Smooth muscle cell (in vitro differentiated cells): ENCODE measurements at regions not wholly inside any gene's neighbourhood (a gene's known extent, or its start where the extent isn't known, plus 50 kb on each side); places are given as distances from the start of the nearest gene placed in this dataset.

ENCODE experiments used
- DNase-seq: peaks from one replicate; lab custom pipeline; 2025; ENCODE audit not compliant: unreplicated experiment; lab: John Stamatoyannopoulos, UW
- H2AFZ ChIP-seq: fragments of 200-600 bp; sonication (generic); 2 replicates; pipeline ENCODE4 v1.6.0; 2016; ENCODE audit warnings: antibody characterized with exemption, low read depth, mild to moderate bottlenecking
- H3F3A ChIP-seq: fragments of 200-600 bp; sonication (generic); 2 replicates; pipeline ENCODE4 v1.6.0; 2017; ENCODE audit warnings: antibody characterized with exemption, low read depth
- H3K27ac ChIP-seq: fragments of 200-600 bp; sonication (generic); 2 replicates; pipeline ENCODE4 v1.5.1; 2016; ENCODE audit warnings: low read depth, mild to moderate bottlenecking
- H3K27me3 ChIP-seq: fragments of 200-600 bp; sonication (generic); 2 replicates; pipeline ENCODE4 v1.6.1; 2016; ENCODE audit warnings: low read depth, mild to moderate bottlenecking
- H3K36me3 ChIP-seq: fragments of 200-600 bp; sonication (generic); 2 replicates; pipeline ENCODE4 v1.5.1; 2016; ENCODE audit warnings: low read depth
- H3K4me1 ChIP-seq: fragments of 200-600 bp; sonication (generic); 2 replicates; pipeline ENCODE4 v1.5.1; 2016; ENCODE audit warnings: low read depth
- H3K4me2 ChIP-seq: fragments of 200-600 bp; sonication (generic); 2 replicates; pipeline ENCODE4 v1.6.0; 2016; ENCODE audit warnings: mild to moderate bottlenecking
- H3K4me3 ChIP-seq: fragments of 200-600 bp; sonication (generic); 2 replicates; pipeline ENCODE4 v1.5.1; 2016; ENCODE audit warnings: mild to moderate bottlenecking
- H3K79me2 ChIP-seq: fragments of 200-600 bp; sonication (generic); 2 replicates; pipeline ENCODE4 v1.6.0; 2016; ENCODE audit warnings: low read depth, mild to moderate bottlenecking
- H3K9ac ChIP-seq: fragments of 200-600 bp; sonication (generic); 2 replicates; pipeline ENCODE4 v1.6.0; 2016; ENCODE audit warnings: low read depth
- H3K9me3 ChIP-seq: fragments of 200-600 bp; sonication (generic); replicated peaks from 2 replicates; pipeline ENCODE4 v1.5.1; 2016; ENCODE audit warnings: low read depth
- H4K20me1 ChIP-seq: fragments of 200-600 bp; sonication (generic); 2 replicates; pipeline ENCODE4 v1.6.0; 2016; ENCODE audit warnings: low read depth
- CTCF ChIP-seq: fragments of 200-600 bp; sonication (generic); IDR thresholded peaks from 2 replicates; pipeline ENCODE4 v1.5.1; 2017; ENCODE audit warnings: borderline replicate concordance, mild to moderate bottlenecking, antibody characterized with exemption; ENCODE audit not compliant: insufficient read depth, poor library complexity, severe bottlenecking
- WGBS: methylation state at CpG from one replicate; pipeline ENCODE4 v1.1.7; 2016; ENCODE audit warnings: low lambda C conversion rate; 5-methylcytosine and 5-hydroxymethylcytosine counted together

GRCh38 chr10:110378533-110379108 lies 73.9 kb upstream of the SMNDC1 start:
- Histone ChIP-seq H3K79me2 (no peaks in the 10 kb centered on the region), H4K20me1 (no peaks in the 10 kb centered on the region), H3K27me3 (no peaks in the 10 kb centered on the region), H3K9me3 (no peaks in the 10 kb centered on the region), H3K4me3 (no peak overlapping the region), H3K4me1 (no peaks in the 10 kb centered on the region), H3K36me3 (no peaks in the 10 kb centered on the region), H3K27ac (no peak overlapping the region), H3K9ac (no peak overlapping the region), H2AFZ (no peak overlapping the region), H3F3A (no peaks in the 10 kb centered on the region), H3K4me2 (no peak overlapping the region)
- no peak for DNase-seq
- no peak for TF ChIP-seq CTCF
- WGBS, result 70% methylated on average over 6 of the region's 6 CpGs

GRCh38 chr10:110379831-110380230 lies 75.1 kb upstream of the SMNDC1 start:
- Histone ChIP-seq H3K79me2 (no peaks in the 10 kb centered on the region), H3K27me3 (no peaks in the 10 kb centered on the region), H2AFZ (no peak overlapping the region), H3K9me3 (no peaks in the 10 kb centered on the region), H3K4me2 (no peak overlapping the region), H3K4me3 (no peak overlapping the region), H3K27ac (no peak overlapping the region), H3K4me1 (no peaks in the 10 kb centered on the region), H4K20me1 (no peaks in the 10 kb centered on the region), H3F3A (no peaks in the 10 kb centered on the region), H3K9ac (no peak overlapping the region), H3K36me3 (no peaks in the 10 kb centered on the region)
- 74% methylated on average over 2 of the region's 2 CpGs for WGBS
- no peak for DNase-seq
- TF ChIP-seq CTCF, result no peak

- Histone ChIP-seq H4K20me1 (no peaks in the 10 kb centered on the region), H2AFZ (no peak overlapping the region), H3K79me2 (no peaks in the 10 kb centered on the region), H3K27me3 (no peaks in the 10 kb centered on the region), H3F3A (no peaks in the 10 kb centered on the region), H3K4me1 (no peaks in the 10 kb centered on the region), H3K9me3 (no peaks in the 10 kb centered on the region), H3K4me2 (no peak overlapping the region), H3K4me3 (no peak overlapping the region), H3K27ac (no peak overlapping the region), H3K9ac (no peak overlapping the region), H3K36me3 (no peaks in the 10 kb centered on the region)
- DNase-seq, result no peak
- TF ChIP-seq CTCF, result no peak
Observed at GRCh38 chr10:110380293-110380692, 75.6 kb upstream of the SMNDC1 start.

- Histone ChIP-seq H3K27ac (no peak overlapping the region), H3K27me3 (no peaks in the 10 kb centered on the region), H3K36me3 (no peaks in the 10 kb centered on the region), H2AFZ (no peak overlapping the region), H3K4me2 (no peak overlapping the region), H3K79me2 (no peaks in the 10 kb centered on the region), H4K20me1 (no peaks in the 10 kb centered on the region), H3F3A (no peaks in the 10 kb centered on the region), H3K9me3 (no peaks in the 10 kb centered on the region), H3K4me3 (no peak overlapping the region), H3K4me1 (no peaks in the 10 kb centered on the region), H3K9ac (no peak overlapping the region)
- DNase-seq, result no peak
- 86% methylated on average over 5 of the region's 5 CpGs for WGBS
- TF ChIP-seq CTCF, result no peak
Observed at GRCh38 chr10:110382695-110383094, 78.0 kb upstream of the SMNDC1 start.
